ENCODE measurements at regions not wholly inside any gene's neighbourhood (a gene's known extent, or its start where the extent isn't known, plus 50 kb on each side); places are given as distances from the start of the nearest gene placed in this dataset.
A peak's percentile ranks its signal among the peaks of the same experiment; 100 is the strongest.
"Not testable (repeated sequence)": the region's sequence is repeated elsewhere in the genome, so short reads cannot be mapped to it uniquely, and the experiment has no call there.

DNA sequence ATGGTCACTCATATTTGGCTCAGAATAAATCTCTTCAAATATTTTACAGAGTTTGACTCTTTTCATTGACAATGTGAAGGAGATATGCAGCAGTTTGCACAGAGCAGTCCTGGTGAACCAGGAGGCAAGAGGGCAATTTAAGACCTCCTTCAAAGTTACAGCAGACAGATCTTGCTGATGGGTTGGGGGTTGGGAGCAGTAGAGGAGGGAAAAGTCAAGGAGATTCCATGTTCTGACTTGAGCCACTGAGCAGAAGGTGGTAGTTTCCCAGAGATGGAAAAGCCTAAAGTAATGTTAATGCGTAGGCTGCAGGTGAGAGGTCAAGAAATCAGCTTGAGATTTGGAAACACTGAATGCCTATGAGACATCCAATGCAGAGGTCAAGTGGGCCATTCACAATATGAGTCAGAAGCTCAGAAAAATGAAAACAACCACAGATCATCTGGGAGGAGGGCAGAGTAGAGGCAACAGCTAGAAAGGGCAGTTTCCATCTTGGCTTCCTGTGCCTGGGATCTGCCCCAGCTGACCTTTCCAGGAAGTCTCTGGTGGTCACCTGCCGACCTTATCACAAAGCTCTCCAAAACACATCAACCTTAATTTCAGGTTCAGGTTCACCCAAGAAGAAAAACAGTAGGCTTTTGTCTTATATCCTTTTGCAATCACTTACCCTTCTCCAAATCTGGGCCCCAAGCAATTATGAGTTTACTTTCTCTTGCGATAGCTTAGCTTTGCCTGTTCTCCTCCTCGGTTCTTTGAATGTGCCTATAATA, 197.5 kb upstream of the ARL4C start:
- TF ChIP-seq, protein P1, sequence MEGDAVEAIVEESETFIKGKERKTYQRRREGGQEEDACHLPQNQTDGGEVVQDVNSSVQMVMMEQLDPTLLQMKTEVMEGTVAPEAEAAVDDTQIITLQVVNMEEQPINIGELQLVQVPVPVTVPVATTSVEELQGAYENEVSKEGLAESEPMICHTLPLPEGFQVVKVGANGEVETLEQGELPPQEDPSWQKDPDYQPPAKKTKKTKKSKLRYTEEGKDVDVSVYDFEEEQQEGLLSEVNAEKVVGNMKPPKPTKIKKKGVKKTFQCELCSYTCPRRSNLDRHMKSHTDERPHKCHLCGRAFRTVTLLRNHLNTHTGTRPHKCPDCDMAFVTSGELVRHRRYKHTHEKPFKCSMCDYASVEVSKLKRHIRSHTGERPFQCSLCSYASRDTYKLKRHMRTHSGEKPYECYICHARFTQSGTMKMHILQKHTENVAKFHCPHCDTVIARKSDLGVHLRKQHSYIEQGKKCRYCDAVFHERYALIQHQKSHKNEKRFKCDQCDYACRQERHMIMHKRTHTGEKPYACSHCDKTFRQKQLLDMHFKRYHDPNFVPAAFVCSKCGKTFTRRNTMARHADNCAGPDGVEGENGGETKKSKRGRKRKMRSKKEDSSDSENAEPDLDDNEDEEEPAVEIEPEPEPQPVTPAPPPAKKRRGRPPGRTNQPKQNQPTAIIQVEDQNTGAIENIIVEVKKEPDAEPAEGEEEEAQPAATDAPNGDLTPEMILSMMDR (IDR thresholded peaks at IDR 0.05; ENCODE audit: low read depth, low read length): no peak
- H3K27ac ChIP-seq (ENCODE audit: low read depth, low read length): peak overlapping the region; percentile 52
- CTCF ChIA-PET: interaction anchor here (1.6 kb wide), 1 partner anchor 149 kb away, joined by 7 read pairs; no protein-coding TSS in a partner anchor
- no peak for DNase-seq (ENCODE audit: low read depth, low spot score)
- H3K4me3 ChIP-seq (ENCODE audit: low read depth, low read length): no peak overlapping the region
- peaks cover 10% of the 10 kb centered on the region for H3K9me3 ChIP-seq (ENCODE audit: control insufficient read depth, insufficient read depth, low read length)
- POLR2A ChIA-PET: interaction anchor here (0.7 to 1.6 kb wide), 4 partner anchors 15 to 186 kb away, joined by 3 to 10 read pairs (median 4); no protein-coding TSS in a partner anchor
- no peaks in the 10 kb centered on the region for H3K27me3 ChIP-seq (ENCODE audit: control insufficient read depth, insufficient read depth, low read length)

DNA sequence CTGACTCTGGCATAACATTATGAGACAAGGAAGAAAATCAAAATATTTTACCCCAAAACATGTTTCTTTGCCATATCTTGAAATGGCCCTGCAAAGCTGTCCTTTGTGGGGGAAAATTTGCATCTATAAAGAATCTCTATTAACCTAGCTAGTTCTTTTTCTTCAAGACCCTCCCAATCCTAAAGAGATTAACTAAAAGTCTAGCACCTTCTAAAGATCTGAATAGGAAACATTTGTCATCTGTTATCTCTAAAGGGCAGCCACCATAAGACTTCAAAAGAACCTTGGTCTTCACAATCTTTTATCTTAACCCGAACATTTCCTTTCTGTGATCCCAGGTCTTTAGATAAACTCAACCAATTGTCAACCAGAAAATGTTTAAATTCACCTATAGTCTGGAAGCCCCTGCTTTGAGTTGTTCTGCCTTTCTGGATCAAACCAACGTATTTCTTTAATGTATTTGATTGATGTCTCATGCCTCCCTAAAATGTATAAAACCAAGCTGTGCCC, 196.9 kb upstream of the ARL4C start:
- CTCF ChIA-PET: interaction anchor here (1.6 kb wide), 1 partner anchor 148 kb away, joined by 7 read pairs; no protein-coding TSS in a partner anchor
- not testable (repeated sequence) for H3K27ac ChIP-seq (ENCODE audit: low read depth, low read length); H3K4me3 ChIP-seq (ENCODE audit: low read depth, low read length); DNase-seq (ENCODE audit: low read depth, low spot score); H3K27me3 ChIP-seq (ENCODE audit: control insufficient read depth, insufficient read depth, low read length)
- peaks cover 10% of the 10 kb centered on the region for H3K9me3 ChIP-seq (ENCODE audit: control insufficient read depth, insufficient read depth, low read length)
- POLR2A ChIA-PET: interaction anchor here (0.7 to 1.6 kb wide), 4 partner anchors 14 to 187 kb away, joined by 3 to 10 read pairs (median 4); no protein-coding TSS in a partner anchor

DNA sequence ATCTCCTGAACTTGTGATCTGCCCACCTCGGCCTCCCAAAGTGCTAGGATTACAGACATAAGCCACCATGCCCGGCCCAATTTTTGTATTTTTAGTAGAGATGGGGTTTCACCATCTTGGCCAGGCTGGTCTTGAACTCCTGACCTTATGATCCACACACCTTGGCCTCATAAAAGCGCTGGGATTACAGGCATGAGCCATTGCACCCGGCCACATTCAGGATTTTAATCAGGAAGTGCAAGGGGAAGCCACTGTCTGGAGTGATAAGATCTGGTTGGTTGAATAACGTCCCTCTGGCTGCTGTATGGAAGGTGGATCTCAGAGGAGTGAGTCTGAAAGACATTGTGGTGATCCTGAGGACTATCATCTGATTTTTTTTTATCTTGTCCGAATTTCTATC, 196.3 kb upstream of the ARL4C start:
- H3K27me3 ChIP-seq (ENCODE audit: control insufficient read depth, insufficient read depth, low read length); H3K4me3 ChIP-seq (ENCODE audit: low read depth, low read length); H3K27ac ChIP-seq (ENCODE audit: low read depth, low read length); DNase-seq (ENCODE audit: low read depth, low spot score); CTCF ChIA-PET; POLR2A ChIA-PET: not testable (repeated sequence)
- peaks cover 10% of the 10 kb centered on the region for H3K9me3 ChIP-seq (ENCODE audit: control insufficient read depth, insufficient read depth, low read length)

DNA sequence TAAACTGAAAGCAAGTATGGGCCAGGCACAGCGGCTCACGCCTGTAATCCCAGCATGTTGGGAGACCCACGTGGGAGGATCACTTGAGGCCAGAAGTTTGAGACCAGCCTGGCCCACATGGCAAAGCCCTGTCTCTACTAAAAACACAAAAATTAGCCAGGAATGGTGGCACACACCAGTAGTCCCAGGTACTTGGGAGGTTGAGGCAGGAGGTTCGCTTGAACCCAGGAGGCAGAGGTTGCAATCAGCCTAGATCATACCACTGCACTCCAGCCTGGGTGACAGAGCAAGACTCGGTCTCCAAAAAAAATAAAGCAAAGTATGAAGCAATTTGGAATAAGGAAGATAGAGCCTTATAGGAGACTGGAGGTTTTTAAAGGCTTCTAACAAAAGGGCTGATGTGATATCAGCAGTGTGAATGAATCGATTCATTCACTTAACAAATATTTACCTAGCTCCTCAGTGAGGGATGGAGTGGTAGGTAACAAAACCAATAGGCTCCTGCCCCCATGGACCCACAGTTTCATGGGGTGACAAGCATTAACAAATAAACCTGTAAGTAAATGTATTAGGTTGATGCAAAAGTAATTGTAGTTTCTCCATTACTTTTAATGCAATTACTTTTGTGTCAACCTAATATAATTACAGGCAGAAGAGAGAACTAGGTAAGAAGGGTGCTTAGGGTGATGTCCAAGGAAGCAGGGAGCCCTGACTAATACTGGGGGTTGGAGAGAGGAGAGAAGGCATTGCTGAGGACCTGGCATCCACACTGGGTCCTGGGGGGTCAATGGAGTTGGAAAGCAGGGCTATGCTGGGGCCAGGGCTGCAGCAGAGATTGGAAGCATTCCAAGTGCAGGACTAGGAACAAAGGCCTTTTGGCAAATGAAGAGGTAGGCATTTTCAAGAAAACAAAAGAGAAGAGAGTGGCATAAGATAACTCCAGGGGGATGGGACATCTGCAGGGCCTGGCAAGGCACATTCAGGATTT, 195.4 kb upstream of the ARL4C start:
- Histone ChIP-seq H3K4me3 (ENCODE audit: low read depth, low read length) (no peak overlapping the region), H3K27ac (ENCODE audit: low read depth, low read length) (no peak overlapping the region), H3K9me3 (ENCODE audit: control insufficient read depth, insufficient read depth, low read length) (peaks cover 8% of the 10 kb centered on the region), H3K27me3 (ENCODE audit: control insufficient read depth, insufficient read depth, low read length) (no peaks in the 10 kb centered on the region)
- TF ChIP-seq, protein P1 (IDR thresholded peaks at IDR 0.05; ENCODE audit: low read depth, low read length): no peak
- ChIA-PET POLR2A (no interaction called here), CTCF (interaction anchor here (0.6 to 1.1 kb wide), 2 partner anchors 128 to 133 kb away, joined by 3 read pairs; no protein-coding TSS in a partner anchor)
- DNase-seq (ENCODE audit: low read depth, low spot score): no peak

DNA sequence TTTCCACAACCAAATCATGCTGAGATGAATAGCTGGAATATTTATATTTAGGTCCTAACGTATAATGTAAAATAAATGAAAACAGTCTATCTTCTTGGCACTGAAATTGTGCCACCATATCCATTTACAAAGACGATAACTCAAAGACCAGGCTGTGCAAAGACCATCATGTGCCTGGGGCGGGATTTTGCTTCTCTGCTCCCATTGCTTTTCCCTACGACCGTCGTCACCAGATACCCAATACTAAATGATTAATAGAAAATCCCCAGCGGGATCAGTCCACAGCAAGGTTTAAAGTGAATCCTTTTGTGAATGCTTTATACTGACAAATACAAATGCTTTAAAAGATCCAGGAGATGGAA, 194.3 kb upstream of the ARL4C start:
- ChIA-PET CTCF (interaction anchor here (1.1 to 1.4 kb wide), 3 partner anchors 127 to 146 kb away, joined by 3 to 4 read pairs (median 3); no protein-coding TSS in a partner anchor), POLR2A (interaction anchor here (0.9 kb wide), 1 partner anchor 11 kb away, joined by 8 read pairs; no protein-coding TSS in a partner anchor)
- no peak overlapping the region for H3K27ac ChIP-seq (ENCODE audit: low read depth, low read length)
- no peak overlapping the region for H3K4me3 ChIP-seq (ENCODE audit: low read depth, low read length)
- peaks cover under 1% of the 10 kb centered on the region; the same call in 1 of the 2 replicates for H3K9me3 ChIP-seq (ENCODE audit: control insufficient read depth, insufficient read depth, low read length)
- no peak for DNase-seq (ENCODE audit: low read depth, low spot score)
- TF ChIP-seq, protein P1 (IDR thresholded peaks at IDR 0.05; ENCODE audit: low read depth, low read length): no peak
- no peaks in the 10 kb centered on the region for H3K27me3 ChIP-seq (ENCODE audit: control insufficient read depth, insufficient read depth, low read length)

All from AG04450 (cell line).